Stimulated activated CD8-positive, alpha-beta memory T cell treated with anti-CD3 and anti-CD28 coated beads, Interleukin-15, amount 100 ng/mL, for 24 hours (primary cell): ENCODE measurements at regions not wholly inside any gene's neighbourhood (a gene's known extent, or its start where the extent isn't known, plus 50 kb on each side); places are given as distances from the start of the nearest gene placed in this dataset.

ENCODE experiments used
- DNase-seq: peaks from one replicate; pipeline ENCODE4 v3.0.0-alpha.2; 2020; ENCODE audit warnings: low read depth

- no peak for DNase-seq
Observed at GRCh38 chr11:113526521-113526920, 51.3 kb upstream of the DRD2 start.
